ENCODE measurements at regions not wholly inside any gene's neighbourhood (a gene's known extent, or its start where the extent isn't known, plus 50 kb on each side); places are given as distances from the start of the nearest gene placed in this dataset.
"Not testable (repeated sequence)": the region's sequence is repeated elsewhere in the genome, so short reads cannot be mapped to it uniquely, and the experiment has no call there.

- no peak for DNase-seq
Measured at GRCh38 chr4:135015771-135016170, 814.2 kb upstream of the PABPC4L start.

- DNase-seq: no peak
Measured at GRCh38 chr4:135007400-135007799, 805.8 kb upstream of the PABPC4L start.

GRCh38 chr4:134999169-134999568 lies 797.6 kb upstream of the PABPC4L start:
- DNase-seq: no peak

- no peak for DNase-seq
Measured at GRCh38 chr4:134961963-134962362, 760.4 kb upstream of the PABPC4L start.

- DNase-seq: no peak
Measured at GRCh38 chr4:134958862-134959261, 757.3 kb upstream of the PABPC4L start.

GRCh38 chr4:134955059-134955458 lies 753.5 kb upstream of the PABPC4L start:
- no peak for DNase-seq

DNA sequence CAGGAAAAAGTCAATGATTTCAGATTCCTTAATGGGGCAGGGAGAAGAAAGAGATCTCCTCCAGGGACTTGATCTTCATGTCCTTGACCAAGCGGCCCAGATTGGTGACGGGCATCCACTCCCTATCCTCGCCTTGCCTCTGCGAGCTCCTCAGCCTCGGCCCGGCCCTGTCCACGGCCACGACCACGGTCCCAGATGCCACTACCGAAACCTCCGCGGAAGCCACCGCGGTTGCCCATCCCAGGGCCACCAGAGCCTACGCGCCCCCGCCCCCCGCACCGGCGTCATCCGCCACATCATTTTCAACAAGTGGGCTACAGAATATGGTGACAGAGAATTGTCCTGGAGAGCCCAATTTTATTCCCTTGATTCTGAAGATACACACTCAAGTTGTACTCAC lies 751.2 kb upstream of the PABPC4L start:
- DNase-seq: no peak

DNA sequence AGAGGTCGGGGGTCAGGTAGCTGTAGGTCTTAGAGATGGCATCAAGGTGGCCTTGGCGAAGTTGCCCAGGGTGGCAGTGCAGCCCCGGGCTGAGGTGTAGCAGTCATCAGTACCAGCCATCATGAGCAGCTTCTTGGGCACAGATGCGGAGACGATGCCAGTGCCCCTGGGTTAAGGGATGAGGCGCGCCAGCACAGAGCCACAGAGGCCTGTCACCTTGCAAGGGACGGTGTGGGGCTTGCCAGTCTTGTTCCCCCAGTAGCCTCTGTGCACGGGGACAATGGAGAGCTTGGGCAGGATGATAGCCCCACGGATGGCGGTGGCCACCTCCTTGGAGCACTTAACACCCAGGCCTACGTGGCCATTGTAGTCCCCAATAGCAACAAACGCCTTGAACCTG lies 750.7 kb upstream of the PABPC4L start:
- DNase-seq: no peak

GRCh38 chr4:134948110-134948642 lies 746.6 kb upstream of the PABPC4L start:
- DNase-seq: no peak

DNA sequence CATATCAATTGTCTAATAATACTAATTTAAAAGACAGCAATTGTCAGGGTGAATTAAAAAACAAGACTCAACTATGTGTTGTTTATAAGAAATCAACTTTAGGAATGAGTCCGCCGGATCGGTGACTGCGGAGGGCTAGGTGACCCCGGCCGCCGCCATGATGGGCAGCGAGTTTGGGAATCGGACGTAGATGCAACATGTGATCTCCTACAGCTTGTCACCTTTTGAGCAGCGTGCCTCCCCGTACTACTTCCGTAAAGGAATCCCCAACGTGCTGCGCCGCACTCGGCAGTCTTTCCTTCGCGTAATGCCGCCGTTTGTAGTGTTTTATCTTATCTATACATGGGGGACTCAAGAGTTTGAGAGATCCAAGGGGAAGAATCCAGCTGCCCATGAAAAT lies 742.5 kb upstream of the PABPC4L start:
- DNase-seq: no peak

- DNase-seq: no peak
Measured at GRCh38 chr4:134936014-134936413, 734.4 kb upstream of the PABPC4L start.

DNA sequence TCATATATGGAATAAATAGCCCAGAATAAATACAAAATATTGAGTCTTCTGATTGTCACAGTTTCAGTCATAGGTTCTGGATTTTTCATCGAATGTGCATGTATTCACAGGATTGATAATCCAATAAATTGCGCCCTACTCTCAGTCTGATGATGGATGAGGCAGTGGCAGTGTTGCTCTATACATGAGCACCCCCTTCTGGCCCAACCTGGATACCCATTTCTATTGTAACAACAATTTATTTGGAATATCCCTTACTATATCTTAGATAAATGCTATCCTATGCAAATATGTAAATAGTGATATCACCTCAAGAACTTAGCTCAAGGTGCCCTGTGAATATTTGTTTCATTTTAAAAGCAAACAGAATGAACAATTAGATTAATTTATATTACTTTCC lies 733.7 kb upstream of the PABPC4L start:
- DNase-seq: no peak

DNA sequence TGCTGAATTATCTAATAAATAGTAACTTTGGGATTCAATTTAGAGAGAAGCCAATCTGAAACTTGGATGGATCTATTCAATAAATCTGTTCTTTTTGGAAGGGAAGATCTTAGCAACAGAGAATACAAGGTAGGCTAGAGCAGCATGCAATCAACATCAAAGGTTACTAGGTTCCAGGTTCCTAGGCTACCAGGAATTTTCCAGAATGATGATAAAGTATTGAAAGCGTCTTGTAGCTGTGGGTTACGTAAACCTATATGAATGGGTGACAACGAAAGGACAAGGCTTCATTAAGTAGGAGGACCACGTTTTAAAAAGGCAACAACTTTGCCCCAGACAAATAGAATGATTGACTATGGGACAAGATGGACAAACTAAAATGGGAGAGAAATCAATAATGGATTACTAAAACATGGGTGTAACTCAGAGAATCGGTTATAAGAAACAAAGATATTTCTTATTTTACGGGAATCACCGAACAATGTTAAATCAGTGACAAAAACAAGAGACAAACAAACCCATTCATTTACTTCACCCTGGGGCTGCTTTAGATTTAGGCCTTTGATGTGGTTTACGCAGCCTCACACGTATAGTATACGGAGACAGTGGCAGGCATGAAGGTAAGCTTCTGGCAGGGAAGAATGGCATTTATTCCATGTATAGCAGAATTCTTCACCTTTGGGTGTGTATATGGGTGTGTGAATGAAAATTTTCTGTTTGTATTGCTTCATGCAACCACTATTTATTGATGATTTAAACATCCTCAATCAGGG lies 732.6 kb upstream of the PABPC4L start:
- no peak for DNase-seq

DNA sequence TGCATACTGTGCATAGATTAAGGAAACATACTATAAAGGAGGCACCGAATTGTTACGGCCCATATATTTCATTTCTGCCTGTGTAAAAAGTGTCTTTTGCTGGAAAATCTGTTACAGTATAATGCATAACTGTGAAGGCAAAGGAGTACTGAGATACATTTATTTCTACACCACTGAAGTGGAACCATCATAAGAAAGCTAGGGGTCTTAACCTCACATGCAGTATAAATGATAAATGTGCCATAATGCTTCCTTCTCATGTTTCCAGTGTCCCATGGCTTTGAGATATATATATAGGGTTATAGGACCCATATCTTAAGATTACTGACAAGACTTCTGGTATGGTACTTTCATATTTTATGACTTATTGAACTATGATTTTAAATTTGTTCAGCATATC lies 713.8 kb upstream of the PABPC4L start:
- DNase-seq: no peak

DNA sequence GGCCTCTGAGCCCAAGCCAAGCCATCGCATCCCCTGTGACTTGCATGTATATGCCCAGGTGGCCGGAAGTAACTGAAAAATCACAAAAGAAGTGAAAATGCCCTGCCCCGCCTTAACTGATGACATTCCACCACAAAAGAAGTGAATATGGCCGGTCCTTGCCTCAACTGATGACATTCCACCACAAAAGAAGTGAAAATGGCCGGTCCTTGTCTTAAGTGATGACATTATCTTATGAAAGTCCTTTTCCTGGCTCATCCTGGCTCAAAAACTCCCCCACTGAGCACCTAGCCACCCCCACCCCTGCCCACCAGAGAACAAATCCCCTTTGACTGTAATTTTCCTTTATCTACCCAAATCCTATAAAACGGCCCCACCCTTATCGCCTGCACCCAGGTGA lies 712.7 kb upstream of the PABPC4L start:
- DNase-seq: not testable (repeated sequence)

GRCh38 chr4:134911941-134912340 lies 710.4 kb upstream of the PABPC4L start:
- DNase-seq: no peak

- peak; percentile 42 for DNase-seq
Measured at GRCh38 chr4:134906404-134907023, 704.9 kb upstream of the PABPC4L start.

- DNase-seq: no peak
Measured at GRCh38 chr4:134905061-134905460, 703.5 kb upstream of the PABPC4L start.

GRCh38 chr4:134888156-134888555 lies 686.6 kb upstream of the PABPC4L start:
- DNase-seq: peak; percentile 7

DNA sequence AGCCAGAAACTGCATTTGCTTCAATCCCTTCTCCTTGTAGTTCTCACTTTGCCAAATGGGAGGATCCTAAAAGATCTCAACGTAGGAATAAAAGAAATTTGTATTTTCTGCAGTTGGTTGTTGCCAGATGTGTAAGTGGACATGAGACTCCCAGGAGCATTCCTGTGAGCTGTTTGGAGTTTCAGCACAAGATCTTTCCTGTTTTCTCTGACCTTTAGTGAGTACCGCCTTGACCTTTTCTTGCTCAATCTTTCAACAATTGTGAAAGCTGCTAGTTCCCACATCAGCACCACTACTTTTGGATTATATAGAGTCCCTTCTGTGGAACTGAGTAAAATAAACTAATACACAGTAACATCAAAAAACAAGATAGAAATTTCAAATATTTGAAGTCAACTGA lies 683.8 kb upstream of the PABPC4L start:
- DNase-seq: no peak

- no peak for DNase-seq
Measured at GRCh38 chr4:134883831-134884449, 682.4 kb upstream of the PABPC4L start.

DNA sequence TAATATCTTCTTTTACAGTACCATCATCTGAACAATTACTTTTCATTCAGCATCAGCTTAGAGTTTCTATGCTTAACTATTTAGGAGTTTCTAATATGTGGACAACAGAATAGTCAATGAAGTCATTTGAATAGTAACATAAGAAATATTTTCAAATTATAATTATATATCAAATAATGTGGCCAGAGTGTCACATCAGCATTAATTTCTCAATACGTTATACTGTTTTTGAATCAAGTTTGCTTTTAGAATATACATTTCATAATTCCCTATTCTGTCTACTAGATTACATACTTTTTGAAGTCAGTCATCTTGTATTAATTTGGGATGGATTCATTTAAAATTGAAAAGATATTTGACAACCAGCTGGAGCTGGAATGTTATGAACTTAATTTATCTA lies 677.4 kb upstream of the PABPC4L start:
- no peak for DNase-seq

DNA sequence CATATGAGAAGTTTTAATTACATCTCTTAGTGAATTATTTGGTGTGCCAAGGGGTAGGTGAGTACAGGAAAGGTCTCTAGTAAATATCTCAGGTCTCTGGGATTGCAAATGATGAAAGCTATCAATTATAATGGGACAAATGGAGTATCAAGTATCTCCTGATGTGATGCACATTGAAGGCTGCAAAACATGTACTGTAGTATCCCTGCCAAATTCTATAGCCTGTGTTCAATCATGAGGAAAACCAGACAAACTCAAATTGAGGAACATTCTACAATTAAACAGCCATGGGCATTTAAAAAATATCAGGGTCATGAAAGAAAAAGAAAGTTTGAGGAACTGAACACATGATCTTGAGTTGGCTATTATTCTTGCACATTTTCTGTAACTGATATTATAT lies 665.4 kb upstream of the PABPC4L start:
- DNase-seq: no peak

DNA sequence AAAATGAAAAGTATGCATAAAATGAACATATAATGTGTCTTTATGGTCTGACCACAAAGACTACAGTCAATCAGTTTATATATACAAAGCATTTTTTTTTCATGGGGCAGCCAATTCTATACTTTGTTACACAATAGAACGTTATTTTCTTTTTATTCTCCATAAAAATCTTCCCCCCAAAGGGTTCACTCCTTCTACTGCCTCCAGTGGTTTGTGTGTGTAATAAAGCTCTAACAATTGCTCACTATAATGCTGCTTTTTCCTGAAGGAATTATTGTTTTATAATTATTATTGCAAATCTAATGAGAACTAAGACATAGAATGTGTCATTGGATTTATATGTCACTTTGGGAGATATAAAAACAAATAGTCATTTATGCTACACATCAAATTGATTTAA lies 664.1 kb upstream of the PABPC4L start:
- no peak for DNase-seq
